ENCODE measurements at regions not wholly inside any gene's neighbourhood (a gene's known extent, or its start where the extent isn't known, plus 50 kb on each side); places are given as distances from the start of the nearest gene placed in this dataset.

DNA sequence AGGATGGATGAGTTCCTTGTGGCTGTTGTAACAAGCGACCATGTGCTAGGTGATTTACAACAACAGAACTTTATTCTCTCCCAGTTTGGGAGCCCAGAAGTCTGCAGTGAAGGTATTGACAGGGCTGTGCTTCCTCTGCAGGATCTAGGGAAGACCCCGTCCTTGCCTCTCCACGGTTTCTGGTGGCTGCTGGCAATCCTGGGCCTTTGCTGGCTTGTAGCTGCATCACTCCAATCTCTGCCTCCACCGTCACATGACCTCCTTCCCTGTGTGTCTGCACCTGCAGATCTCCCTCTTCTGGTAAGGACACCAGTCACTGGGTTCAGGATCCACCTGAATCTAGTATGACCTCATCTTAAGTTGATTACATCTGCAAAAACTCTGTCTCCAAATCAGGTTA is 115.6 kb downstream of the GLRX3 start:
- TF ChIP-seq POLR2AphosphoS5 (IDR thresholded peaks at IDR 0.05): no peak
- TF ChIP-seq, protein P1, sequence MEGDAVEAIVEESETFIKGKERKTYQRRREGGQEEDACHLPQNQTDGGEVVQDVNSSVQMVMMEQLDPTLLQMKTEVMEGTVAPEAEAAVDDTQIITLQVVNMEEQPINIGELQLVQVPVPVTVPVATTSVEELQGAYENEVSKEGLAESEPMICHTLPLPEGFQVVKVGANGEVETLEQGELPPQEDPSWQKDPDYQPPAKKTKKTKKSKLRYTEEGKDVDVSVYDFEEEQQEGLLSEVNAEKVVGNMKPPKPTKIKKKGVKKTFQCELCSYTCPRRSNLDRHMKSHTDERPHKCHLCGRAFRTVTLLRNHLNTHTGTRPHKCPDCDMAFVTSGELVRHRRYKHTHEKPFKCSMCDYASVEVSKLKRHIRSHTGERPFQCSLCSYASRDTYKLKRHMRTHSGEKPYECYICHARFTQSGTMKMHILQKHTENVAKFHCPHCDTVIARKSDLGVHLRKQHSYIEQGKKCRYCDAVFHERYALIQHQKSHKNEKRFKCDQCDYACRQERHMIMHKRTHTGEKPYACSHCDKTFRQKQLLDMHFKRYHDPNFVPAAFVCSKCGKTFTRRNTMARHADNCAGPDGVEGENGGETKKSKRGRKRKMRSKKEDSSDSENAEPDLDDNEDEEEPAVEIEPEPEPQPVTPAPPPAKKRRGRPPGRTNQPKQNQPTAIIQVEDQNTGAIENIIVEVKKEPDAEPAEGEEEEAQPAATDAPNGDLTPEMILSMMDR (IDR thresholded peaks at IDR 0.05): no peak
